K562 (cell line): ENCODE measurements at regions not wholly inside any gene's neighbourhood (a gene's known extent, or its start where the extent isn't known, plus 50 kb on each side); places are given as distances from the start of the nearest gene placed in this dataset.

Experiments used
- HNRNPK ChIP-seq: fragments of 200-400 bp; formaldehyde crosslinking; IDR thresholded peaks from one replicate; pipeline ENCODE4 v1.6.1; 2018; ENCODE audit warnings: mild to moderate bottlenecking, low read depth, low read length; ENCODE audit not compliant: poor library complexity, severe bottlenecking
- PTTG1 ChIP-seq: fragments of 450-650 bp; IDR thresholded peaks from 2 replicates; pipeline ENCODE4 v1.6.1; 2016; ENCODE audit warnings: low read depth, mild to moderate bottlenecking, missing genetic modification characterization, missing compliant biosample characterization
- TF ChIP-seq, protein P1 (sequence below): fragments of 200-600 bp; sonication (generic); IDR thresholded peaks from one replicate; pipeline ENCODE4 v1.6.1; 2012; ENCODE audit warnings: mild to moderate bottlenecking, low read depth, low read length, inconsistent platforms
- TF ChIP-seq, protein P2 (sequence below): fragments of 450-650 bp; formaldehyde crosslinking; IDR thresholded peaks from 2 replicates; pipeline ENCODE4 v1.4.0; 2020; ENCODE audit warnings: mild to moderate bottlenecking, mixed read lengths

DNA sequence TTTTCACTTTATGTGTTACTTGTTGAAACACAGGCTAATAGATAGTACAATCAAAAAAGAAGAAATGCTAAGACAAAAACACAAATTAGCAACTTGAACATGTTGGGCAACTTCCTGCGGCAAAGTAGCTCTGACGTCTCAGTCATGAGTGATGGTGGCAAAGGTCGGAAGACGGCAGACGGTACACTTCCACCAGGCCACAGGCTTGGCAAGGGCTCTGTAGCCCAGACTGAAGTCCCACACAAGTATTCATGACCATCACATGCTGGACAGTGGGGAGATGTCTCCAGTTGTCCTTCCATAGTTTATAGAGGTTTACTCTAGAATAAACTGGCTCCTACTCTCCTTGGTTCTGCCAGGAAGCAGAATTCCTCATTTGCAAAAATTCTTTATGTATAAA, 831.3 kb downstream of the MTRR start (continued):
- TF ChIP-seq, protein P1, sequence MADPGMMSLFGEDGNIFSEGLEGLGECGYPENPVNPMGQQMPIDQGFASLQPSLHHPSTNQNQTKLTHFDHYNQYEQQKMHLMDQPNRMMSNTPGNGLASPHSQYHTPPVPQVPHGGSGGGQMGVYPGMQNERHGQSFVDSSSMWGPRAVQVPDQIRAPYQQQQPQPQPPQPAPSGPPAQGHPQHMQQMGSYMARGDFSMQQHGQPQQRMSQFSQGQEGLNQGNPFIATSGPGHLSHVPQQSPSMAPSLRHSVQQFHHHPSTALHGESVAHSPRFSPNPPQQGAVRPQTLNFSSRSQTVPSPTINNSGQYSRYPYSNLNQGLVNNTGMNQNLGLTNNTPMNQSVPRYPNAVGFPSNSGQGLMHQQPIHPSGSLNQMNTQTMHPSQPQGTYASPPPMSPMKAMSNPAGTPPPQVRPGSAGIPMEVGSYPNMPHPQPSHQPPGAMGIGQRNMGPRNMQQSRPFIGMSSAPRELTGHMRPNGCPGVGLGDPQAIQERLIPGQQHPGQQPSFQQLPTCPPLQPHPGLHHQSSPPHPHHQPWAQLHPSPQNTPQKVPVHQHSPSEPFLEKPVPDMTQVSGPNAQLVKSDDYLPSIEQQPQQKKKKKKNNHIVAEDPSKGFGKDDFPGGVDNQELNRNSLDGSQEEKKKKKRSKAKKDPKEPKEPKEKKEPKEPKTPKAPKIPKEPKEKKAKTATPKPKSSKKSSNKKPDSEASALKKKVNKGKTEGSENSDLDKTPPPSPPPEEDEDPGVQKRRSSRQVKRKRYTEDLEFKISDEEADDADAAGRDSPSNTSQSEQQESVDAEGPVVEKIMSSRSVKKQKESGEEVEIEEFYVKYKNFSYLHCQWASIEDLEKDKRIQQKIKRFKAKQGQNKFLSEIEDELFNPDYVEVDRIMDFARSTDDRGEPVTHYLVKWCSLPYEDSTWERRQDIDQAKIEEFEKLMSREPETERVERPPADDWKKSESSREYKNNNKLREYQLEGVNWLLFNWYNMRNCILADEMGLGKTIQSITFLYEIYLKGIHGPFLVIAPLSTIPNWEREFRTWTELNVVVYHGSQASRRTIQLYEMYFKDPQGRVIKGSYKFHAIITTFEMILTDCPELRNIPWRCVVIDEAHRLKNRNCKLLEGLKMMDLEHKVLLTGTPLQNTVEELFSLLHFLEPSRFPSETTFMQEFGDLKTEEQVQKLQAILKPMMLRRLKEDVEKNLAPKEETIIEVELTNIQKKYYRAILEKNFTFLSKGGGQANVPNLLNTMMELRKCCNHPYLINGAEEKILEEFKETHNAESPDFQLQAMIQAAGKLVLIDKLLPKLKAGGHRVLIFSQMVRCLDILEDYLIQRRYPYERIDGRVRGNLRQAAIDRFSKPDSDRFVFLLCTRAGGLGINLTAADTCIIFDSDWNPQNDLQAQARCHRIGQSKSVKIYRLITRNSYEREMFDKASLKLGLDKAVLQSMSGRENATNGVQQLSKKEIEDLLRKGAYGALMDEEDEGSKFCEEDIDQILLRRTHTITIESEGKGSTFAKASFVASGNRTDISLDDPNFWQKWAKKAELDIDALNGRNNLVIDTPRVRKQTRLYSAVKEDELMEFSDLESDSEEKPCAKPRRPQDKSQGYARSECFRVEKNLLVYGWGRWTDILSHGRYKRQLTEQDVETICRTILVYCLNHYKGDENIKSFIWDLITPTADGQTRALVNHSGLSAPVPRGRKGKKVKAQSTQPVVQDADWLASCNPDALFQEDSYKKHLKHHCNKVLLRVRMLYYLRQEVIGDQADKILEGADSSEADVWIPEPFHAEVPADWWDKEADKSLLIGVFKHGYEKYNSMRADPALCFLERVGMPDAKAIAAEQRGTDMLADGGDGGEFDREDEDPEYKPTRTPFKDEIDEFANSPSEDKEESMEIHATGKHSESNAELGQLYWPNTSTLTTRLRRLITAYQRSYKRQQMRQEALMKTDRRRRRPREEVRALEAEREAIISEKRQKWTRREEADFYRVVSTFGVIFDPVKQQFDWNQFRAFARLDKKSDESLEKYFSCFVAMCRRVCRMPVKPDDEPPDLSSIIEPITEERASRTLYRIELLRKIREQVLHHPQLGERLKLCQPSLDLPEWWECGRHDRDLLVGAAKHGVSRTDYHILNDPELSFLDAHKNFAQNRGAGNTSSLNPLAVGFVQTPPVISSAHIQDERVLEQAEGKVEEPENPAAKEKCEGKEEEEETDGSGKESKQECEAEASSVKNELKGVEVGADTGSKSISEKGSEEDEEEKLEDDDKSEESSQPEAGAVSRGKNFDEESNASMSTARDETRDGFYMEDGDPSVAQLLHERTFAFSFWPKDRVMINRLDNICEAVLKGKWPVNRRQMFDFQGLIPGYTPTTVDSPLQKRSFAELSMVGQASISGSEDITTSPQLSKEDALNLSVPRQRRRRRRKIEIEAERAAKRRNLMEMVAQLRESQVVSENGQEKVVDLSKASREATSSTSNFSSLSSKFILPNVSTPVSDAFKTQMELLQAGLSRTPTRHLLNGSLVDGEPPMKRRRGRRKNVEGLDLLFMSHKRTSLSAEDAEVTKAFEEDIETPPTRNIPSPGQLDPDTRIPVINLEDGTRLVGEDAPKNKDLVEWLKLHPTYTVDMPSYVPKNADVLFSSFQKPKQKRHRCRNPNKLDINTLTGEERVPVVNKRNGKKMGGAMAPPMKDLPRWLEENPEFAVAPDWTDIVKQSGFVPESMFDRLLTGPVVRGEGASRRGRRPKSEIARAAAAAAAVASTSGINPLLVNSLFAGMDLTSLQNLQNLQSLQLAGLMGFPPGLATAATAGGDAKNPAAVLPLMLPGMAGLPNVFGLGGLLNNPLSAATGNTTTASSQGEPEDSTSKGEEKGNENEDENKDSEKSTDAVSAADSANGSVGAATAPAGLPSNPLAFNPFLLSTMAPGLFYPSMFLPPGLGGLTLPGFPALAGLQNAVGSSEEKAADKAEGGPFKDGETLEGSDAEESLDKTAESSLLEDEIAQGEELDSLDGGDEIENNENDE = no peak
- TF ChIP-seq HNRNPK (no peak), PTTG1 (tag) (no peak)
- TF ChIP-seq, protein P2, sequence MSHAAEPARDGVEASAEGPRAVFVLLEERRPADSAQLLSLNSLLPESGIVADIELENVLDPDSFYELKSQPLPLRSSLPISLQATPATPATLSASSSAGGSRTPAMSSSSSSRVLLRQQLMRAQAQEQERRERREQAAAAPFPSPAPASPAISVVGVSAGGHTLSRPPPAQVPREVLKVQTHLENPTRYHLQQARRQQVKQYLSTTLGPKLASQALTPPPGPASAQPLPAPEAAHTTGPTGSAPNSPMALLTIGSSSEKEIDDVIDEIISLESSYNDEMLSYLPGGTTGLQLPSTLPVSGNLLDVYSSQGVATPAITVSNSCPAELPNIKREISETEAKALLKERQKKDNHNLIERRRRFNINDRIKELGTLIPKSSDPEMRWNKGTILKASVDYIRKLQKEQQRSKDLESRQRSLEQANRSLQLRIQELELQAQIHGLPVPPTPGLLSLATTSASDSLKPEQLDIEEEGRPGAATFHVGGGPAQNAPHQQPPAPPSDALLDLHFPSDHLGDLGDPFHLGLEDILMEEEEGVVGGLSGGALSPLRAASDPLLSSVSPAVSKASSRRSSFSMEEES (CRISPR knock-in tag) = no peak
